Astrocyte of the spinal cord (primary cell): ENCODE measurements at regions not wholly inside any gene's neighbourhood (a gene's known extent, or its start where the extent isn't known, plus 50 kb on each side); places are given as distances from the start of the nearest gene placed in this dataset.

Experiments
- DNase-seq: peaks from one replicate; pipeline ENCODE4 v3.0.0; 2011; ENCODE audit warnings: low read depth, low spot score
- H3K4me3 ChIP-seq: 2 replicates; pipeline ENCODE4 v1.5.1; 2011; ENCODE audit warnings: low read depth, mild to moderate bottlenecking, low read length, moderate library complexity
- in situ Hi-C: cut with HindIII; loops from 2 replicates; pipeline ENCODE4 v1.10.0; 2017; ENCODE audit warnings: low sequenced_read_pairs
- TF ChIP-seq, protein P1 (sequence below): IDR thresholded peaks from 2 replicates; pipeline ENCODE4 v1.5.1; 2012; ENCODE audit warnings: low read depth, mild to moderate bottlenecking, low read length, inconsistent platforms

- peak; percentile 30 for DNase-seq
- in situ Hi-C loops = no loop called here
- TF ChIP-seq, protein P1, sequence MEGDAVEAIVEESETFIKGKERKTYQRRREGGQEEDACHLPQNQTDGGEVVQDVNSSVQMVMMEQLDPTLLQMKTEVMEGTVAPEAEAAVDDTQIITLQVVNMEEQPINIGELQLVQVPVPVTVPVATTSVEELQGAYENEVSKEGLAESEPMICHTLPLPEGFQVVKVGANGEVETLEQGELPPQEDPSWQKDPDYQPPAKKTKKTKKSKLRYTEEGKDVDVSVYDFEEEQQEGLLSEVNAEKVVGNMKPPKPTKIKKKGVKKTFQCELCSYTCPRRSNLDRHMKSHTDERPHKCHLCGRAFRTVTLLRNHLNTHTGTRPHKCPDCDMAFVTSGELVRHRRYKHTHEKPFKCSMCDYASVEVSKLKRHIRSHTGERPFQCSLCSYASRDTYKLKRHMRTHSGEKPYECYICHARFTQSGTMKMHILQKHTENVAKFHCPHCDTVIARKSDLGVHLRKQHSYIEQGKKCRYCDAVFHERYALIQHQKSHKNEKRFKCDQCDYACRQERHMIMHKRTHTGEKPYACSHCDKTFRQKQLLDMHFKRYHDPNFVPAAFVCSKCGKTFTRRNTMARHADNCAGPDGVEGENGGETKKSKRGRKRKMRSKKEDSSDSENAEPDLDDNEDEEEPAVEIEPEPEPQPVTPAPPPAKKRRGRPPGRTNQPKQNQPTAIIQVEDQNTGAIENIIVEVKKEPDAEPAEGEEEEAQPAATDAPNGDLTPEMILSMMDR = no peak
- H3K4me3 ChIP-seq = no peak overlapping the region
Observed at GRCh38 chr2:176643646-176644045, 374.4 kb downstream of the MTX2 start.

- in situ Hi-C loops = no loop called here
- no peak for DNase-seq
- TF ChIP-seq, protein P1 = no peak
- no peak overlapping the region for H3K4me3 ChIP-seq
Observed at GRCh38 chr2:176645494-176645893, 376.3 kb downstream of the MTX2 start.

DNA sequence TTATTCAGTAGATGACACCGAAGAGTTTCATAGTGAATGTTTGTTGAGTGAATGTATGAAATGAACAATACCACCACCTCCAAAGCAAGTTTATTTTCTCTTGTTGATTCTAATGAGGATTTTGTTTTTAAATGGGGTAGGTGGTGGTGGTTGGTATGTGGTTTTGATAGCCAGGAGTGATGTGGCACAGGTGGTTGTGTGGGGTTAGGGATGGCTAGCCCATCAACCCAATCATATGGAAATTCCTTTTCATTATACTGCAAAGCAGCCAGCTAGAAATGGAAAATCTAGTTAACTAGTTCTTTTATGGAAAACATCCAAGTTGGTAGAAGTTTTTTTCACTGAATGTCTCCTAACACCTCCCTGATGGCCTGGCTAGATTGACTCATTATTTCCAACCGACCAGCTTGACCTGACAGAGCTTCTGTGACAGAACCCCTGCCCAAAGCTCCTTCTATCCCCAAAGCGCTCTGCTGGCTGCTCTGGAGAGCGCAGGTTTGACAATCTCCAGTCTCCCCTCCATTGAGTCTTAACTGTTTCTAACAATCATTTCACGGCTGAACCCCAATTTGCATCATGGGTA is 376.9 kb downstream of the MTX2 start:
- in situ Hi-C loops = no loop called here
- DNase-seq = no peak
- no peak overlapping the region for H3K4me3 ChIP-seq
- TF ChIP-seq, protein P1 = no peak

DNA sequence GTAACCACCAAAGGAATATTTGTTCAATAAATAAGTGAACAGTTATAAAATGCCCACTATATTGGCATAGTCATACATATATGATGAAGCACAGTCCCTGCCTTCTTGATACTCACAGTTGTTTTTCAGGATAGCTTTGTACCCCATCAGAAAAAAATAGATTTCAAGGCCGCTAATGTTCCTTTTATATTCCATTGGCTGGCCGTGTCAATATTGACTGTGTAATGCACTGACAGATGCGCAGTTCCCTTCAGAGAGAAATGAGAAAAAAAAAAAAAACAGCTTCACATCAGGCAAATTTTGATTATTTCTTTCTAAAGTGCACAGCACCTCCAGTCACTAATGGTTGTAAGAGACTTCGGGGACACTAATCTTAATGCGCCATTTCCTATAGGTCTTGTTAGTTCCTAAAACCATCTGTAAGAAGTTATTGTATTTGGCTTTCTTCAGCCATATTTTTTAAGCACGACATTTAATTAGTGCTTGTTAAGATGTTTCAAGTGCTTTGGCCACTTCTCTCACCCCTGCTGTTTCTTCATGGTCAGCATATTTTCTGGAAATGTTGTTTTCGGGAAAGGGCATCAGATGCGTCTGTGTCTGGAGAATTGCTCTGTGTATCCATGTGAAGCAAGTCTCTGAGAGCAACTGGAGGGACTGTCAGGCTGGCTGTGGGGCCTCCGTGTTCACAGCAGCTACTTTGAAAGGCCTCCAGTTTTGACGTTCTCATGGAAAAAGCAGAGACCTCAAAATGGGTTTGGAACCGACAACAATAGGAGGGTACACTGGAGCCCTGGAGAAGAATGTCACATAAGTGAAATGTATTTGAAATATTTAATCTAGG is 378.3 kb downstream of the MTX2 start:
- TF ChIP-seq, protein P1 = no peak
- in situ Hi-C loops = no loop called here
- DNase-seq = no peak
- no peak overlapping the region for H3K4me3 ChIP-seq

GRCh38 chr2:176648700-176649297 is 379.6 kb downstream of the MTX2 start:
- no peak for DNase-seq
- TF ChIP-seq, protein P1 = no peak
- in situ Hi-C loops = no loop called here
- no peak overlapping the region for H3K4me3 ChIP-seq

DNA sequence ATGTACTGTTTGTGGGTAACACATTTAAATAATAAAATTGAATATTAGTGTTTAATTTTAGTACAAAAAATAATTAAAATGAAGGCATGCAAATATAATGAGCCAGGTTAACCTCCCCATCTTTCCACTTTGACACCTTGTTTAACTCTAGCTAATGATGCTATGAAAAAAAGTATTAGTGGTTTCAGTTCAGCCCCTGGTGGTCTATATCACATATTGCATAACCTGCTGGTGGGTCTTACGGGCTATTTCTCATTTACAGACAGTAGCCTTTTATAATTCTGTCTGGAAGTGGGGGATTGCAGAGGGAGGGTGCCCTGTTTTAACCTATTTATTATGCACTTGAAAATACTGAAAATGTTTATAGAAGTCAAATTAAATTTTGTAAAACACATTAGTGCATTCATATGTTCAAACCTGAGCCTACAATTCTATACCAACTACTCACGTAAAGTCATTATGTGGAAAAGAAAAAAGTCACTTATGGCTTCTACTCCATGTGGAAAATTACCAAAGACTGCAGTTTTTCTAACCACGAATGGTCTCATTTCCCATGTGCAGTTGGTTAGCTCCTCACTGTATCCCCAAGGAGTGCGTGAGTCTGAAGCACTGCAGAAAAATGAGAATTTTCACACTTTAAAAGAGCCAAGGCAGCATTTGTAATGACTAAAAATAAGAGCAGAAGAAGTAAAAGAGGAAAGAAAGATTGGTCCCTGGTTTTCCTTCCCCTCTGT is 381.0 kb downstream of the MTX2 start:
- no peak overlapping the region for H3K4me3 ChIP-seq
- no peak for DNase-seq
- in situ Hi-C loops = no loop called here
- TF ChIP-seq, protein P1 = no peak
